OCI-LY3 (cell line): ENCODE measurements at regions not wholly inside any gene's neighbourhood (a gene's known extent, or its start where the extent isn't known, plus 50 kb on each side); places are given as distances from the start of the nearest gene placed in this dataset.

Experiments used
- H2AFZ ChIP-seq: fragments of 200-600, 300-600 bp; shearing (Covaris generic); 2 replicates; pipeline ENCODE4 v1.6.0; 2014; ENCODE audit warnings: antibody characterized with exemption, low read depth, low read length
- H3K27ac ChIP-seq: fragments of 200-600, 300-600 bp; sonication (generic); 2 replicates; pipeline ENCODE4 v1.5.1; 2014; ENCODE audit warnings: mild to moderate bottlenecking, low read length, moderate library complexity, mixed read lengths
- H3K27me3 ChIP-seq: fragments of 200-600, 300-600 bp; sonication (generic); 2 replicates; pipeline ENCODE4 v1.6.1; 2014; ENCODE audit warnings: low read depth, low read length, mixed read lengths
- H3K36me3 ChIP-seq: fragments of 200-600, 300-600 bp; sonication (generic); replicated peaks from 2 replicates; pipeline ENCODE3; 2014; ENCODE audit warnings: low read depth, low read length, mixed read lengths
- H3K4me1 ChIP-seq: fragments of 300-600, 200-600 bp; sonication (generic); 2 replicates; pipeline ENCODE4 v1.6.1; 2014; ENCODE audit warnings: low read length, mixed read lengths
- H3K4me2 ChIP-seq: fragments of 200-600, 300-600 bp; sonication (generic); 2 replicates; pipeline ENCODE4 v1.6.1; 2014; ENCODE audit warnings: low read length, mixed read lengths
- H3K4me3 ChIP-seq: fragments of 300-600, 200-600 bp; sonication (generic); 2 replicates; pipeline ENCODE4 v1.5.1; 2014; ENCODE audit warnings: antibody characterized with exemption, mild to moderate bottlenecking, low read length, moderate library complexity
- H3K79me2 ChIP-seq: fragments of 300-600, 200-600 bp; shearing (Covaris generic); 2 replicates; pipeline ENCODE4 v1.6.1; 2014; ENCODE audit warnings: mild to moderate bottlenecking, low read length, mixed read lengths
- H3K9ac ChIP-seq: fragments of 300-600, 200-600 bp; shearing (Covaris generic); 2 replicates; pipeline ENCODE4 v1.6.0; 2014; ENCODE audit warnings: mild to moderate bottlenecking, low read length, moderate library complexity
- H3K9me3 ChIP-seq: fragments of 200-600, 300-600 bp; shearing (Covaris generic); 2 replicates; pipeline ENCODE4 v1.6.1; 2014; ENCODE audit warnings: low read length, mixed read lengths; ENCODE audit not compliant: insufficient read depth
- H4K20me1 ChIP-seq: fragments of 200-600, 300-600 bp; sonication (generic); 2 replicates; pipeline ENCODE4 v1.6.1; 2016; ENCODE audit warnings: low read length, mixed read lengths; ENCODE audit not compliant: insufficient read depth
- EZH2phosphoT487 ChIP-seq: fragments of 200-600 bp; shearing (Covaris generic); IDR thresholded peaks from 2 replicates; pipeline ENCODE4 v1.6.1; 2018; ENCODE audit warnings: antibody characterized with exemption, mixed run types, low read depth
- TF ChIP-seq, protein P1 (sequence below): fragments of 200-600, 300-600 bp; sonication (generic); IDR thresholded peaks from 2 replicates; pipeline ENCODE4 v1.5.1; 2014; ENCODE audit warnings: antibody characterized with exemption, low read length, low read depth

DNA sequence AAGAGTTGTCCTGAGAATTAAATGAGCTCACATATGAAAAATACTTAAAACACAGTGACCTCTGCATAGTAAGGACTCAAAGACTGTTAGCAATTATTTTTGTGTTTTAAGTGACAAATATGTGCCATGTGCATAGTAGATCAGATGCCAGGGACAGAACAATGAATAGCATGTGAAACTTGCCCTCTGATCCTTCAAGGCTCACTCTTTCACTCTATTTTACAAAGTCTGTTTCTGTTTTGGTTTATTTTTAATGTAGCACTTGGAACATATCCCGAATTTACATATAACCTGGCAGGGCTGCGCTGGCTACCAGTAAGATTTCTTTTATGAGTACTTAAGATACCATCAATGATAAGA lies 135.5 kb upstream of the TNFAIP3 start:
- peaks cover 3% of the 10 kb centered on the region; the same call in 1 of the 2 replicates for H3K27me3 ChIP-seq
- no peaks in the 10 kb centered on the region for H3K36me3 ChIP-seq
- TF ChIP-seq, protein P1, sequence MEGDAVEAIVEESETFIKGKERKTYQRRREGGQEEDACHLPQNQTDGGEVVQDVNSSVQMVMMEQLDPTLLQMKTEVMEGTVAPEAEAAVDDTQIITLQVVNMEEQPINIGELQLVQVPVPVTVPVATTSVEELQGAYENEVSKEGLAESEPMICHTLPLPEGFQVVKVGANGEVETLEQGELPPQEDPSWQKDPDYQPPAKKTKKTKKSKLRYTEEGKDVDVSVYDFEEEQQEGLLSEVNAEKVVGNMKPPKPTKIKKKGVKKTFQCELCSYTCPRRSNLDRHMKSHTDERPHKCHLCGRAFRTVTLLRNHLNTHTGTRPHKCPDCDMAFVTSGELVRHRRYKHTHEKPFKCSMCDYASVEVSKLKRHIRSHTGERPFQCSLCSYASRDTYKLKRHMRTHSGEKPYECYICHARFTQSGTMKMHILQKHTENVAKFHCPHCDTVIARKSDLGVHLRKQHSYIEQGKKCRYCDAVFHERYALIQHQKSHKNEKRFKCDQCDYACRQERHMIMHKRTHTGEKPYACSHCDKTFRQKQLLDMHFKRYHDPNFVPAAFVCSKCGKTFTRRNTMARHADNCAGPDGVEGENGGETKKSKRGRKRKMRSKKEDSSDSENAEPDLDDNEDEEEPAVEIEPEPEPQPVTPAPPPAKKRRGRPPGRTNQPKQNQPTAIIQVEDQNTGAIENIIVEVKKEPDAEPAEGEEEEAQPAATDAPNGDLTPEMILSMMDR: no peak
- TF ChIP-seq EZH2phosphoT487: no peak
- no peaks in the 10 kb centered on the region for H3K9me3 ChIP-seq
- H3K4me1 ChIP-seq: peaks cover 8% of the 10 kb centered on the region
- no peaks in the 10 kb centered on the region for H4K20me1 ChIP-seq
- no peak overlapping the region for H3K9ac ChIP-seq
- H3K79me2 ChIP-seq: no peaks in the 10 kb centered on the region
- H3K4me2 ChIP-seq: no peak overlapping the region
- no peak overlapping the region for H3K27ac ChIP-seq
- no peak overlapping the region for H3K4me3 ChIP-seq
- H2AFZ ChIP-seq: no peak overlapping the region

DNA sequence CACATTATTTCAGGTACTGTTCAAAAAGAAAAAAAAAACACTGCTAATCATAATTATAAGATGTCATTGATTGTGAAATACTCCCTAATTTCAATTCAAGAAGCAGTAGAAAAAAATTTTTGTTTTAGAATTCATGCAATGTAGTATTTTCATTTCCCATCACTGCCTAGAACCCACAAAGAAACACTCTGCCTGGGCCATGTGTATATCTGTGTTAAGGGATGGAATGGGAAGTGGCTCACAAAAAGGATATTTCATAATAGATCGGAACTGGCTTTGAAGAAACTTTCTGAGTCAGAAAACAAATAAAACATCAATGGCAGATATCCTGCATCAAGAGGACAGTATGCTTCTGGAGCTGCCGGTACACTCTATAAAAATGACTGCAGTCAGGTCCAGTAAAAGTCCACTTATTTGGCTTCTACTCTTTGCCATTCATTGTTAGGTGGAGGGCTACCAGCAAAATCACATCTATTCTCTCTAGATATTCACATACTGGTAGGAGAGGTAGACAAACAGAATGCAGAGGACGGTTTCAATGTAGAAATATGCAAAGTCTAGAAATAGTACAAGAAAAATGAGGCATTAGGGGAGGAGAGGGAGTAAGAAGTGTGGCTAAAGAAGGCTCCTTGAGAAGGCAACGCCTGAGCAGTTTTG lies 135.0 kb upstream of the TNFAIP3 start:
- Histone ChIP-seq H3K79me2 (no peaks in the 10 kb centered on the region), H3K9ac (no peak overlapping the region), H3K27ac (no peak overlapping the region), H4K20me1 (no peaks in the 10 kb centered on the region), H3K9me3 (no peaks in the 10 kb centered on the region), H3K4me3 (no peak overlapping the region), H3K4me2 (no peak overlapping the region), H3K36me3 (no peaks in the 10 kb centered on the region), H3K4me1 (peaks cover 12% of the 10 kb centered on the region), H2AFZ (no peak overlapping the region), H3K27me3 (peaks cover 3% of the 10 kb centered on the region; the same call in 1 of the 2 replicates)
- TF ChIP-seq, protein P1: no peak
- no peak for TF ChIP-seq EZH2phosphoT487

DNA sequence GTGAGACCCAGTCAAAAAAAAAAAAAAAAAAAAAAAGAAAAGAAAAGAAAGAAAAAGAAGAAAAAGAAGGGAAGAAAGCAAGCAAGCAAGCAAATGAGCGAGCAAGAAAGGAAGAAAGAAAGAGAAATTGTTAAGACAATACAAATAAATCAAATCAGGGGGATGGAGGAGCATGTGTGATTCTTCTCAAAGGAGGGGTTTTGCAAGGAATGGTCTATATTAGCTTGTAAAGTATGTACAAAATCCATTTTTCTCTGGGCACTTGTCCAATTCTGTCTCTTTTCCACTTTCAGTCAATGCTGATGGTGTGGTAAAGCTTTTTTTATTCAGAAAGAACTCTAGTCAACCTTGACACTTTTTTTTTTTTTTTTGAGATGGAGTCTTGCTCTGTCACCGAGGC lies 133.7 kb upstream of the TNFAIP3 start:
- Histone ChIP-seq H3K9ac (no peak overlapping the region), H4K20me1 (no peaks in the 10 kb centered on the region), H3K4me3 (no peak overlapping the region), H3K4me1 (peaks cover 12% of the 10 kb centered on the region), H3K4me2 (no peak overlapping the region), H3K27me3 (no peaks in the 10 kb centered on the region), H3K27ac (no peak overlapping the region), H3K9me3 (no peaks in the 10 kb centered on the region), H2AFZ (no peak overlapping the region), H3K36me3 (no peaks in the 10 kb centered on the region), H3K79me2 (no peaks in the 10 kb centered on the region)
- TF ChIP-seq, protein P1: no peak
- no peak for TF ChIP-seq EZH2phosphoT487

DNA sequence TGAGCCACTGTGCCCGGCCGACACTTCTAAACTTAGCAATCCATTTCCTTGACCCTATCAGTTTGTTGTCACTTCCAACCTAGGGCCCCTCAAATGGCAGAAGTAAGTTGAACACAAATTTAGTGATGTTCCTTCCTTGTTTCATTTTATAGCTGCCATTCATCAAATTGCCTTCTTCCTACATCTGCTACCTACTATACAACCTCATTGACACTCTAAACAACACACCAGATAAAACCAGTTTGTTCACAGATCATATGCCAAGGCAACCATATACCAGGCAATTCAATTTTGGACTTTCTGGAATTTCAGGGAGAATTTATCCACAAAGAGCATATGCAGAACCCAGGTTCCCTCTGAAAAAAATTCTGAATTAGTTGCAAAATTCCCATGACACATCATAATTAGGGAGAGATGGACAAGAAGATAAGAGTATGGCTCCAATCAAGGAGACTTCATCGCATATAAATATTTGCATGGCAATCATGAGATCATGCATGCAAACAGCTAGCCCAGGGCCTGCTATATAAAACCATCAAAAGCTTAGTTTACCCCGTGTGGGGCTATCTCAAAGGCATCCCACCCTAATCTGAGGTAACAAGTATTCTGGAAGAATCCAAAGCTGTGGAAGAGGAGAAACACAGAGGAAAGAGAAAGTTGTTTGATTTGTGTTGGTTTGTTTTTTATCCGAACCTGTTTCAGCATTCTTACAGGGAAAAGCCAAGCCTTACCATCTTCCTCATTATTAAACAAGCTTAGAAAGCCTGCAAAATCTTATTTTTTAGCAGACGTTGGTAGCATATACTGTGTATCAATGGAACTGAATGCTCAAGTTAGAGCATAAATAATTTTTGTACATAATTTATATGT lies 132.8 kb upstream of the TNFAIP3 start:
- Histone ChIP-seq H3K9me3 (no peaks in the 10 kb centered on the region), H4K20me1 (no peaks in the 10 kb centered on the region), H3K79me2 (no peaks in the 10 kb centered on the region), H2AFZ (no peak overlapping the region), H3K4me2 (no peak overlapping the region), H3K9ac (no peak overlapping the region), H3K36me3 (no peaks in the 10 kb centered on the region), H3K4me1 (peaks cover 12% of the 10 kb centered on the region), H3K27ac (no peak overlapping the region), H3K4me3 (no peak overlapping the region), H3K27me3 (no peaks in the 10 kb centered on the region)
- no peak for TF ChIP-seq EZH2phosphoT487
- TF ChIP-seq, protein P1: no peak
